ENCODE measurements at regions not wholly inside any gene's neighbourhood (a gene's known extent, or its start where the extent isn't known, plus 50 kb on each side); places are given as distances from the start of the nearest gene placed in this dataset.

DNA sequence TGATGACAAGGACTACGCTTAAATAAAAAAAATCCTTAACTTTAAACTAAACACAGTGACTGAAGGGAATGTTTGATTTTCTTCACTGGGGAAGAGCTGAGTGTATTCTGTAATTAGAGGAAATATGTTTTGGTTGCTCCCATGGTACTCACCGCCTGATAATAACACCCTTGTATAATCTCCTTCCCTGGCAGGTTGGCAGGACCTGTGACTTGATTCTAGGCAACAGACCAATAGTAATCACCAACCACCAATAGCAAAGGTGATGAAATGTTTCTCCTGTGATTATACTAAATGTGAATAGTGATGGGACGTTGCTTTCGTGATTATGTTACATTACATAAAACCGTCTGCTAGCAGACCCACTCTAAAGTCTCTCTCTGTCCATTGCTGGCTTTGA lies 536.8 kb upstream of the CPEB2 start:
- no peak for TF ChIP-seq CTCF (conservative IDR thresholded peaks at IDR 0.05; ENCODE audit: low read depth in 2 of 2)
- no peak for TF ChIP-seq EZH2phosphoT487 (IDR thresholded peaks at IDR 0.05; ENCODE audit: unreplicated experiment)
- no peak for TF ChIP-seq POLR2AphosphoS5 (IDR thresholded peaks at IDR 0.05; ENCODE audit: low read depth)
- no peak for TF ChIP-seq EZH2 (IDR thresholded peaks at IDR 0.05; ENCODE audit: low read depth, unreplicated experiment)
- no peak for TF ChIP-seq NANOG (IDR thresholded peaks at IDR 0.05; ENCODE audit: borderline replicate concordance)
- TF ChIP-seq, protein P1, sequence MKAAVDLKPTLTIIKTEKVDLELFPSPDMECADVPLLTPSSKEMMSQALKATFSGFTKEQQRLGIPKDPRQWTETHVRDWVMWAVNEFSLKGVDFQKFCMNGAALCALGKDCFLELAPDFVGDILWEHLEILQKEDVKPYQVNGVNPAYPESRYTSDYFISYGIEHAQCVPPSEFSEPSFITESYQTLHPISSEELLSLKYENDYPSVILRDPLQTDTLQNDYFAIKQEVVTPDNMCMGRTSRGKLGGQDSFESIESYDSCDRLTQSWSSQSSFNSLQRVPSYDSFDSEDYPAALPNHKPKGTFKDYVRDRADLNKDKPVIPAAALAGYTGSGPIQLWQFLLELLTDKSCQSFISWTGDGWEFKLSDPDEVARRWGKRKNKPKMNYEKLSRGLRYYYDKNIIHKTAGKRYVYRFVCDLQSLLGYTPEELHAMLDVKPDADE (IDR thresholded peaks at IDR 0.05) = no peak
- TF ChIP-seq, protein P2, sequence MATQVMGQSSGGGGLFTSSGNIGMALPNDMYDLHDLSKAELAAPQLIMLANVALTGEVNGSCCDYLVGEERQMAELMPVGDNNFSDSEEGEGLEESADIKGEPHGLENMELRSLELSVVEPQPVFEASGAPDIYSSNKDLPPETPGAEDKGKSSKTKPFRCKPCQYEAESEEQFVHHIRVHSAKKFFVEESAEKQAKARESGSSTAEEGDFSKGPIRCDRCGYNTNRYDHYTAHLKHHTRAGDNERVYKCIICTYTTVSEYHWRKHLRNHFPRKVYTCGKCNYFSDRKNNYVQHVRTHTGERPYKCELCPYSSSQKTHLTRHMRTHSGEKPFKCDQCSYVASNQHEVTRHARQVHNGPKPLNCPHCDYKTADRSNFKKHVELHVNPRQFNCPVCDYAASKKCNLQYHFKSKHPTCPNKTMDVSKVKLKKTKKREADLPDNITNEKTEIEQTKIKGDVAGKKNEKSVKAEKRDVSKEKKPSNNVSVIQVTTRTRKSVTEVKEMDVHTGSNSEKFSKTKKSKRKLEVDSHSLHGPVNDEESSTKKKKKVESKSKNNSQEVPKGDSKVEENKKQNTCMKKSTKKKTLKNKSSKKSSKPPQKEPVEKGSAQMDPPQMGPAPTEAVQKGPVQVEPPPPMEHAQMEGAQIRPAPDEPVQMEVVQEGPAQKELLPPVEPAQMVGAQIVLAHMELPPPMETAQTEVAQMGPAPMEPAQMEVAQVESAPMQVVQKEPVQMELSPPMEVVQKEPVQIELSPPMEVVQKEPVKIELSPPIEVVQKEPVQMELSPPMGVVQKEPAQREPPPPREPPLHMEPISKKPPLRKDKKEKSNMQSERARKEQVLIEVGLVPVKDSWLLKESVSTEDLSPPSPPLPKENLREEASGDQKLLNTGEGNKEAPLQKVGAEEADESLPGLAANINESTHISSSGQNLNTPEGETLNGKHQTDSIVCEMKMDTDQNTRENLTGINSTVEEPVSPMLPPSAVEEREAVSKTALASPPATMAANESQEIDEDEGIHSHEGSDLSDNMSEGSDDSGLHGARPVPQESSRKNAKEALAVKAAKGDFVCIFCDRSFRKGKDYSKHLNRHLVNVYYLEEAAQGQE (IDR thresholded peaks at IDR 0.05; ENCODE audit: unreplicated experiment) = no peak
- no peak for TF ChIP-seq JUNB (IDR thresholded peaks at IDR 0.05; ENCODE audit: unreplicated experiment)

Data from GM23338 (cell line).